ENCODE measurements at regions not wholly inside any gene's neighbourhood (a gene's known extent, or its start where the extent isn't known, plus 50 kb on each side); places are given as distances from the start of the nearest gene placed in this dataset.
"Not testable (repeated sequence)": the region's sequence is repeated elsewhere in the genome, so short reads cannot be mapped to it uniquely, and the experiment has no call there.

DNA sequence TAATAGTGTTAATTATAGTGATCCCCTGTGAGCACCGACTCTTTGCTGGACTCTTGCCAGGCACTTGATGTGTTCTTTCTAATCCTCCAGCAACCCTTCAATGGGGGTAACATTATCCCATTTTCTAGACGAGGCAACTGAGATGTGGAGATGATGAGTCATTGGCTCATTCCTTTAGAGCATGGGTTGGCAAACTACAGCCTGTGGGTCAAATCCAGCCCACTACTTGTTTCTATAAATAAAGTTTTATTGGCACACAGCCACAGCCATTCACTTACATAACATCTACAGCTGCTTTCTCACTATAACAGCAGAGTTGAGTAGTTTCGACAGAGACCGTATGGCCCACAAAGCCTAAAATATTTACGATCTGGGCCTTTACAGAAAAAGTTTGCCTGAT, 249.5 kb upstream of the KCNG1 start:
- Histone ChIP-seq H3F3A (ENCODE audit: insufficient read depth, low read length) (no peaks in the 10 kb centered on the region), H3K36me3 (replicated peaks; ENCODE audit: insufficient read depth, low read length) (no peaks in the 10 kb centered on the region), H3K9me2 (replicated peaks; ENCODE audit: insufficient read depth, low read length) (no peaks in the 10 kb centered on the region), H4K20me1 (ENCODE audit: insufficient read depth, low read length) (no peaks in the 10 kb centered on the region), H3K27ac (ENCODE audit: low read length) (no peak overlapping the region), H3K9ac (ENCODE audit: low read length) (no peak overlapping the region), H3K27me3 (replicated peaks; ENCODE audit: insufficient read depth, low read length) (no peaks in the 10 kb centered on the region), H3K4me1 (ENCODE audit: low read length) (no peaks in the 10 kb centered on the region), H3K4me3 (ENCODE audit: low read length) (no peak overlapping the region), H3K9me3 (replicated peaks; ENCODE audit: insufficient read depth, low read length) (no peaks in the 10 kb centered on the region), H3K4me2 (ENCODE audit: low read depth, low read length) (no peak overlapping the region), H3K79me2 (ENCODE audit: low read length) (no peaks in the 10 kb centered on the region), H2AFZ (ENCODE audit: low read length) (no peak overlapping the region)
- TF ChIP-seq EZH2 (optimal IDR thresholded peaks at IDR 0.05; ENCODE audit: low read depth, low read length), result no peak
- TF ChIP-seq EZH2phosphoT487 (IDR thresholded peaks at IDR 0.05; ENCODE audit: low read length), result no peak
- TF ChIP-seq CTCF (IDR thresholded peaks at IDR 0.05; ENCODE audit: low read length), result no peak
- DNase-seq, result no peak

GRCh38 chr20:51271931-51272330, 249.0 kb upstream of the KCNG1 start:
- Histone ChIP-seq H3K9ac (ENCODE audit: low read length) (no peak overlapping the region), H3K27me3 (replicated peaks; ENCODE audit: insufficient read depth, low read length) (no peaks in the 10 kb centered on the region), H3K4me3 (ENCODE audit: low read length) (no peak overlapping the region), H3K27ac (ENCODE audit: low read length) (no peak overlapping the region), H3K79me2 (ENCODE audit: low read length) (no peaks in the 10 kb centered on the region), H3K4me2 (ENCODE audit: low read depth, low read length) (no peak overlapping the region), H3K9me2 (replicated peaks; ENCODE audit: insufficient read depth, low read length) (no peaks in the 10 kb centered on the region), H3K4me1 (ENCODE audit: low read length) (no peaks in the 10 kb centered on the region), H3K9me3 (replicated peaks; ENCODE audit: insufficient read depth, low read length) (no peaks in the 10 kb centered on the region), H2AFZ (ENCODE audit: low read length) (no peak overlapping the region), H4K20me1 (ENCODE audit: insufficient read depth, low read length) (no peaks in the 10 kb centered on the region), H3K36me3 (replicated peaks; ENCODE audit: insufficient read depth, low read length) (no peaks in the 10 kb centered on the region), H3F3A (ENCODE audit: insufficient read depth, low read length) (no peaks in the 10 kb centered on the region)
- DNase-seq, result no peak
- TF ChIP-seq EZH2 (optimal IDR thresholded peaks at IDR 0.05; ENCODE audit: low read depth, low read length) (no peak), EZH2phosphoT487 (IDR thresholded peaks at IDR 0.05; ENCODE audit: low read length) (no peak), CTCF (IDR thresholded peaks at IDR 0.05; ENCODE audit: low read length) (no peak)

- H3K9me3 ChIP-seq (replicated peaks; ENCODE audit: insufficient read depth, low read length); H3K27me3 ChIP-seq (replicated peaks; ENCODE audit: insufficient read depth, low read length); H3K9me2 ChIP-seq (replicated peaks; ENCODE audit: insufficient read depth, low read length); H3K27ac ChIP-seq (ENCODE audit: low read length); DNase-seq; H2AFZ ChIP-seq (ENCODE audit: low read length); H3F3A ChIP-seq (ENCODE audit: insufficient read depth, low read length); H3K4me3 ChIP-seq (ENCODE audit: low read length); H3K79me2 ChIP-seq (ENCODE audit: low read length); H3K9ac ChIP-seq (ENCODE audit: low read length); H3K4me2 ChIP-seq (ENCODE audit: low read depth, low read length); H3K4me1 ChIP-seq (ENCODE audit: low read length); H3K36me3 ChIP-seq (replicated peaks; ENCODE audit: insufficient read depth, low read length); H4K20me1 ChIP-seq (ENCODE audit: insufficient read depth, low read length): not testable (repeated sequence)
Observed at GRCh38 chr20:51271289-51271688, 248.4 kb upstream of the KCNG1 start.

DNA sequence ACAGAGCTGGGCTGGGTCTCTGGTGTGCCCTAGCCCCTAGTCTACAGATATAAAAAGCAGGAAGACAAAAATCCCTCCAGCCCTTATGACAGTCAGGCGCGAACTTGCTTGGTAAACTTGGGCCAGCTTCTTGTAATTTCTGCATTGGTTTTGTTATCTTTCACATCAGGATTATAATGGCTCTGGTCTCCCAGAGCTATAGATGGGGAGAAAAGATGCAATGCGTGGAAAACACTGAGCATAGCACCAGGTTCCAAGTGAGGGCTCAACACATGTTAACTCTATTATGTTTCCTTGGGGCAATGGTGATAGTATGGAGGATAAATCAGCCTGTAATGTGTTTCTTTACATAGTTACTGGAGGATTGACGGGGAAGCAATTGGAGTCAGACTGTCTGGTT, 246.8 kb upstream of the KCNG1 start:
- no peaks in the 10 kb centered on the region for H3K27me3 ChIP-seq (replicated peaks; ENCODE audit: insufficient read depth, low read length)
- no peak for TF ChIP-seq EZH2 (optimal IDR thresholded peaks at IDR 0.05; ENCODE audit: low read depth, low read length)
- TF ChIP-seq EZH2phosphoT487 (IDR thresholded peaks at IDR 0.05; ENCODE audit: low read length), result no peak
- TF ChIP-seq CTCF (IDR thresholded peaks at IDR 0.05; ENCODE audit: low read length), result no peak

More for the DNA sequence above, 246.8 kb upstream of the KCNG1 start:
- no peaks in the 10 kb centered on the region for H3F3A ChIP-seq (ENCODE audit: insufficient read depth, low read length)
- no peak overlapping the region for H3K4me3 ChIP-seq (ENCODE audit: low read length)
- H3K4me2 ChIP-seq (ENCODE audit: low read depth, low read length), result no peak overlapping the region
- no peak overlapping the region for H3K9ac ChIP-seq (ENCODE audit: low read length)
- H3K9me3 ChIP-seq (replicated peaks; ENCODE audit: insufficient read depth, low read length), result no peaks in the 10 kb centered on the region
- no peaks in the 10 kb centered on the region for H3K4me1 ChIP-seq (ENCODE audit: low read length)
- no peaks in the 10 kb centered on the region for H4K20me1 ChIP-seq (ENCODE audit: insufficient read depth, low read length)
- H3K79me2 ChIP-seq (ENCODE audit: low read length), result no peaks in the 10 kb centered on the region
- no peaks in the 10 kb centered on the region for H3K36me3 ChIP-seq (replicated peaks; ENCODE audit: insufficient read depth, low read length)
- H3K27ac ChIP-seq (ENCODE audit: low read length), result no peak overlapping the region
- no peaks in the 10 kb centered on the region for H3K9me2 ChIP-seq (replicated peaks; ENCODE audit: insufficient read depth, low read length)
- H2AFZ ChIP-seq (ENCODE audit: low read length), result no peak overlapping the region
- no peak for DNase-seq
